ENCODE measurements at regions not wholly inside any gene's neighbourhood (a gene's known extent, or its start where the extent isn't known, plus 50 kb on each side); places are given as distances from the start of the nearest gene placed in this dataset.

GRCh38 chr15:87118846-87119245 is 1039.2 kb downstream of the AGBL1 start:
- TF ChIP-seq CTCF (conservative IDR thresholded peaks at IDR 0.05; ENCODE audit: low read depth, low read length) (no peak), MAZ (IDR thresholded peaks at IDR 0.05; ENCODE audit: borderline replicate concordance, low read depth, low read length) (no peak), POLR2A (IDR thresholded peaks at IDR 0.05; ENCODE audit: low read depth, low read length) (no peak), BHLHE40 (IDR thresholded peaks at IDR 0.05; ENCODE audit: low read depth, low read length) (no peak), RAD21 (IDR thresholded peaks at IDR 0.05; ENCODE audit: low read length) (no peak)
